Stimulated activated CD8-positive, alpha-beta memory T cell treated with anti-CD3 and anti-CD28 coated beads, Interleukin-2, amount 100 ng/mL, for 48 hours (primary cell): ENCODE measurements at regions not wholly inside any gene's neighbourhood (a gene's known extent, or its start where the extent isn't known, plus 50 kb on each side); places are given as distances from the start of the nearest gene placed in this dataset.

Experiments used
- DNase-seq, 2 donors: peaks; one replicate each; pipeline ENCODE4 v3.0.0-alpha.2; 2020; ENCODE audit warnings: low read depth in 2 of 2

GRCh38 chr20:21577551-21577950 lies 63.7 kb upstream of the NKX2-2 start:
- no peak for DNase-seq

- no peak for DNase-seq
Measured at GRCh38 chr20:21575981-21576740, 62.3 kb upstream of the NKX2-2 start.

GRCh38 chr20:21575167-21575566 lies 61.3 kb upstream of the NKX2-2 start:
- no peak for DNase-seq

GRCh38 chr20:21574443-21574842 lies 60.6 kb upstream of the NKX2-2 start:
- no peak for DNase-seq

- no peak for DNase-seq
Measured at GRCh38 chr20:21573259-21573658, 59.4 kb upstream of the NKX2-2 start.

- no peak for DNase-seq
Measured at GRCh38 chr20:21571841-21572690, 58.2 kb upstream of the NKX2-2 start.

- no peak for DNase-seq
Measured at GRCh38 chr20:21570285-21570992, 56.6 kb upstream of the NKX2-2 start.

GRCh38 chr20:21569586-21569985 lies 55.7 kb upstream of the NKX2-2 start:
- no peak for DNase-seq

GRCh38 chr20:21564127-21564773 lies 50.4 kb upstream of the NKX2-2 start:
- no peak for DNase-seq
